Mammary epithelial cell (primary cell): ENCODE measurements at regions not wholly inside any gene's neighbourhood (a gene's known extent, or its start where the extent isn't known, plus 50 kb on each side); places are given as distances from the start of the nearest gene placed in this dataset.

Experiments
- CTCF ChIP-seq, 2 donors: IDR thresholded peaks in 1 of 2; conservative IDR thresholded peaks in 1 of 2; 2 replicates each; pipeline ENCODE4 v1.5.1; 2011 to 2012; ENCODE audit warnings: inconsistent platforms in 2 of 2, low read length in 2 of 2, mild to moderate bottlenecking in 2 of 2, control low read depth in 1 of 2, low read depth in 1 of 2; ENCODE audit not compliant: insufficient read depth in 1 of 2; ENCODE audit errors: extremely low read depth in 1 of 2
- EZH2 ChIP-seq: IDR thresholded peaks from 2 replicates; pipeline ENCODE4 v1.6.1; 2012; ENCODE audit warnings: low read length, inconsistent platforms, borderline replicate concordance

GRCh38 chr22:47397673-47398072 lies 635.2 kb downstream of the TBC1D22A start:
- TF ChIP-seq CTCF (conservative IDR thresholded peaks at IDR 0.05 in 1 of 2, IDR thresholded peaks at IDR 0.05 in 1 of 2; ENCODE audit: extremely low read depth in 1 of 2, insufficient read depth in 1 of 2, low read depth in 1 of 2, low read length in 2 of 2) (no peak), EZH2 (no peak)
